Testis (tissue), 2 donors: ENCODE measurements at regions not wholly inside any gene's neighbourhood (a gene's known extent, or its start where the extent isn't known, plus 50 kb on each side); places are given as distances from the start of the nearest gene placed in this dataset.

ENCODE experiments used
- DNase-seq: peaks from one replicate; pipeline ENCODE4 v3.0.0-alpha.2; 2019
- H3K27ac ChIP-seq, 2 donors: fragments of 200-600 bp; sonication (generic); one replicate each; pipeline ENCODE4 v1.5.1; 2019
- H3K27me3 ChIP-seq: fragments of 200-600 bp; sonication (generic); one replicate; pipeline ENCODE4 v1.5.1; 2019
- H3K36me3 ChIP-seq: fragments of 200-600 bp; sonication (generic); one replicate; pipeline ENCODE4 v1.5.1; 2017; ENCODE audit warnings: low read depth; ENCODE audit errors: missing control alignments
- H3K4me1 ChIP-seq: fragments of 200-600 bp; sonication (generic); one replicate; pipeline ENCODE4 v1.5.1; 2019
- H3K4me3 ChIP-seq, 2 donors: fragments of 200-600 bp; sonication (generic); one replicate each; pipeline ENCODE4 v1.5.1; 2017 to 2019
- H3K9me3 ChIP-seq: fragments of 200-600 bp; sonication (generic); one replicate; pipeline ENCODE4 v1.5.1; 2017
- CTCF ChIP-seq, 3 experiments: fragments of 450-650 bp in 2 of 3; fragments of 200-600 bp in 1 of 3; sonication (generic) in 1 of 3; IDR thresholded peaks; one replicate each; pipeline ENCODE4 v1.5.1; 2016 to 2019; ENCODE audit warnings: antibody characterized with exemption in 3 of 3, mild to moderate bottlenecking in 2 of 3, moderate library complexity in 1 of 3
- POLR2A ChIP-seq: fragments of 450-650 bp; IDR thresholded peaks from one replicate; pipeline ENCODE4 v1.6.1; 2017; ENCODE audit warnings: antibody characterized with exemption, mild to moderate bottlenecking, moderate library complexity
- WGBS, 2 donors: methylation state at CpG; one replicate each; pipeline ENCODE4 v1.1.5; 2018; 5-methylcytosine and 5-hydroxymethylcytosine counted together
- intact Hi-C: fragments of 100-400 bp; cut with DNase I; formaldehyde crosslinking; loops from one replicate; pipeline ENCODE4 v1.15.1; 2023; ENCODE audit warnings: low total_unique reads
- microRNA-seq, 2 donors: library from miRNA; unstranded; fragments of <30 nt; microRNA quantifications; one replicate each; pipeline ENCODE4, GENCODE V29; 2016; ENCODE audit warnings: borderline number of aligned reads in 2 of 2, borderline replicate concordance in 1 of 2
- small RNA-seq, 2 donors: library from RNA; depleted of rRNA; stranded (forward); fragments of <200 nt; gene quantifications; one replicate each; pipeline ENCODE3, GENCODE V24; 2016

- intact Hi-C loops: no loop called here
- no peak overlapping the region for H3K4me3 ChIP-seq
- no peaks in the 10 kb centered on the region for H3K4me1 ChIP-seq
- no peaks in the 10 kb centered on the region for H3K9me3 ChIP-seq
- 40 to 53% methylated on average over 4 of the region's 4 CpGs for WGBS, 2 donors
- TF ChIP-seq POLR2A: no peak
- TF ChIP-seq CTCF (IDR thresholded peaks at IDR 0.05): no peak
- no peak overlapping the region for H3K27ac ChIP-seq
- no peaks in the 10 kb centered on the region for H3K27me3 ChIP-seq
- DNase-seq: no peak
- H3K36me3 ChIP-seq: no peaks in the 10 kb centered on the region
Measured at GRCh38 chr7:7122701-7123281, 59.6 kb upstream of the C1GALT1 start.

GRCh38 chr7:7125963-7126362 lies 56.4 kb upstream of the C1GALT1 start:
- no peaks in the 10 kb centered on the region for H3K9me3 ChIP-seq
- no peak overlapping the region for H3K4me3 ChIP-seq
- no peak for DNase-seq
- WGBS, 2 donors: 84 to 92% methylated on average over 2 of the region's 2 CpGs
- no peak for TF ChIP-seq CTCF (IDR thresholded peaks at IDR 0.05)
- no peak for TF ChIP-seq POLR2A
- no peaks in the 10 kb centered on the region for H3K27me3 ChIP-seq
- intact Hi-C loops: no loop called here
- no peaks in the 10 kb centered on the region for H3K36me3 ChIP-seq
- H3K4me1 ChIP-seq: no peaks in the 10 kb centered on the region
- H3K27ac ChIP-seq: no peak overlapping the region

GRCh38 chr7:7127773-7128172 lies 54.6 kb upstream of the C1GALT1 start:
- no peaks in the 10 kb centered on the region for H3K36me3 ChIP-seq
- no peaks in the 10 kb centered on the region for H3K27me3 ChIP-seq
- WGBS, 2 donors: 89 to 95% methylated on average over 1 of the region's 1 CpG
- no peaks in the 10 kb centered on the region for H3K4me1 ChIP-seq
- H3K9me3 ChIP-seq: no peaks in the 10 kb centered on the region
- no peak overlapping the region for H3K27ac ChIP-seq
- DNase-seq: no peak
- no peak for TF ChIP-seq POLR2A
- no peak for TF ChIP-seq CTCF (IDR thresholded peaks at IDR 0.05)
- H3K4me3 ChIP-seq: no peak overlapping the region
- intact Hi-C loops: no loop called here

- no peak for DNase-seq
- no peaks in the 10 kb centered on the region for H3K9me3 ChIP-seq
- no peak for TF ChIP-seq POLR2A
- no peak overlapping the region for H3K27ac ChIP-seq
- no peaks in the 10 kb centered on the region for H3K4me1 ChIP-seq
- 83 to 85% methylated on average over 3 of the region's 3 CpGs for WGBS, 2 donors
- no peak overlapping the region for H3K4me3 ChIP-seq
- H3K36me3 ChIP-seq: no peaks in the 10 kb centered on the region
- no peaks in the 10 kb centered on the region for H3K27me3 ChIP-seq
- intact Hi-C loops: no loop called here
Measured at GRCh38 chr7:7129381-7129780, 53.0 kb upstream of the C1GALT1 start.

GRCh38 chr7:7131273-7131672 lies 51.1 kb upstream of the C1GALT1 start:
- TF ChIP-seq CTCF (IDR thresholded peaks at IDR 0.05) (no peak), POLR2A (no peak)
- Histone ChIP-seq H3K4me1 (no peaks in the 10 kb centered on the region), H3K27me3 (no peaks in the 10 kb centered on the region), H3K4me3 (no peak overlapping the region), H3K27ac (no peak overlapping the region), H3K36me3 (no peaks in the 10 kb centered on the region), H3K9me3 (no peaks in the 10 kb centered on the region)
- intact Hi-C loops: no loop called here
- 84 to 91% methylated on average over 1 of the region's 1 CpG for WGBS, 2 donors
- DNase-seq: no peak

Small RNAs in the stretch of these regions (microRNA-seq; reads per million reads assigned to microRNA genes)
- gene MIR3683: 0 reads per million in 2 donors

Small RNAs in the stretch of these regions (small RNA-seq; reads per million reads assigned to genes)
- gene AC079804.2: 0 reads per million in 2 donors
- 0 reads per million in 2 donors for gene MIR3683
- gene RF00019: 0 reads per million in 2 donors
